ENCODE measurements at regions not wholly inside any gene's neighbourhood (a gene's known extent, or its start where the extent isn't known, plus 50 kb on each side); places are given as distances from the start of the nearest gene placed in this dataset.
"Not testable (repeated sequence)": the region's sequence is repeated elsewhere in the genome, so short reads cannot be mapped to it uniquely, and the experiment has no call there.

DNA sequence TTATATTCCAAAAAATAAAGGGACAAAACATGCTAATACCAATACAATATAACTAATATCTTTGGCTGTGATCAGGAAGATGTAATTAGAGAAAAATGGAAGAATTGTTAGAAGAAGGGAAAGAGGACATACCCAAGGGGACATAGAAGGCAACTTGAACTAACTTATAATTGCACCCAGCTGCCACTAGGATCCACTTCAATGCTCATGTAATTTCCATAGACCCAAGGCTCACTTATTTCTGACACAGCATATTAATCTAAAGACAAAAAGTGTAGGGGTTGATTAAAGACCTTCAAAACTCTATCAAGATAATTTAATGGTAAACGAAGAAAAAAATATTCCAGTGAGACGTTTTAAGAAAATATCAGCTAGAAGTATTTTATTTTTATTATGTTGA is 396.0 kb upstream of the ADGRB3 start:
- 100% methylated on average over 1 of the region's 2 CpGs; no CpG with 5 or more reads in 1 of the 2 experiments for WGBS, 2 experiments (ENCODE audit: insufficient coverage in 2 of 2)
- H3K4me1 ChIP-seq (ENCODE audit: control insufficient read depth, insufficient read depth, low read length, poor library complexity, severe bottlenecking): no peaks in the 10 kb centered on the region
- no peaks in the 10 kb centered on the region for H3K36me3 ChIP-seq (ENCODE audit: control insufficient read depth, insufficient read depth, low read length)

DNA sequence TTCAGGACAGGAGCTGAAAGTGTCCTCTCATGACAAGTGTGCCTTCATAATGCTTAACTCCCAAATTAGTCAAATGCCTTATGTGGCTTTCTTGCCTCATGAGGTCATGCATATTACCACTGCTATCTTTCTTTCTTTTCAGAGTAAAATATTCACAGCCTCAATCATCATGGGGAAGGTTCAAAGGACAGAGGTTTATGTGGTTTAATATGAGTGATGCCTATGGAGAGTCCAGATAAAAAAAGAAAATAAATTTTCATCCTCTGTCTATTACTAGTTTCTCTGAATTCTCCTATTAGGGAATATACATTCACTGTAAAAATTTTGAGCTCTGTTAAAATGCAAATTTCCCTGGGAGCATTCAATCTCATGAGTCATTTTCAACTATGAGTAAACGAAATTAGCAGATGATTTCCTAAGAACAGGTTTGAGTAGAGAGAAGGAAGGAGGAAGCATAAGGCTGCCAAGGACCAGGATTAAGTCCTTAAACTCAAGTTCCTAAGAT is 396.9 kb upstream of the ADGRB3 start:
- Histone ChIP-seq H3K36me3 (ENCODE audit: control insufficient read depth, insufficient read depth, low read length) (no peaks in the 10 kb centered on the region), H3K9me3 (ENCODE audit: control insufficient read depth, low read length) (no peaks in the 10 kb centered on the region), H3K4me1 (ENCODE audit: control insufficient read depth, insufficient read depth, low read length, poor library complexity, severe bottlenecking) (peaks cover 7% of the 10 kb centered on the region), H3K4me3 (ENCODE audit: extremely low read depth, insufficient read depth, low read length, poor library complexity, severe bottlenecking) (no peak overlapping the region), H3K27ac (ENCODE audit: low read depth, low read length, severe bottlenecking) (no peak overlapping the region)
- WGBS, 2 experiments (ENCODE audit: insufficient coverage in 2 of 2): no CpG with 5 or more reads among the region's 1 CpG

More for the DNA sequence above, 396.0 kb upstream of the ADGRB3 start:
- Histone ChIP-seq H3K27ac (ENCODE audit: low read depth, low read length, severe bottlenecking) (no peak overlapping the region), H3K9me3 (ENCODE audit: control insufficient read depth, low read length) (no peaks in the 10 kb centered on the region), H3K4me3 (ENCODE audit: extremely low read depth, insufficient read depth, low read length, poor library complexity, severe bottlenecking) (no peak overlapping the region)

DNA sequence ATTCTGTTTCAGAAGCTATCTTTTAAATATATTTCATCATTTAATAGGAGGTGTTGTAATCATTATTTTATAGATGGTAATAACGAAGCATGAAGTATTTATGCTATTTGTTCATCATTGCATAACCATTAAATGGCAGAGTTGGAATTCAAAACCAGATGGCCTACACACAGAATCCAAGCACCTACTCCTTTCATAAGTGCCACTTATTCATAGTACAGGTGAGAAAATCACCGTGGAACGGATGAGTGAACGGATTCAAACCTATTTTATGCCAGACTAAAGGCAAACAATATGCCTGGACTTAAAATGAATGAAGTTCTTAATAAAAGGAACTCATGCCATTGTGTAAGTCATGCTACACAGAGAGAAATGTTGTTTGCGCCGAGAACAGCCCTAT is 397.9 kb upstream of the ADGRB3 start:
- Histone ChIP-seq H3K9me3 (ENCODE audit: control insufficient read depth, low read length) (no peaks in the 10 kb centered on the region), H3K4me1 (ENCODE audit: control insufficient read depth, insufficient read depth, low read length, poor library complexity, severe bottlenecking) (peaks cover 7% of the 10 kb centered on the region), H3K27ac (ENCODE audit: low read depth, low read length, severe bottlenecking) (no peak overlapping the region), H3K4me3 (ENCODE audit: extremely low read depth, insufficient read depth, low read length, poor library complexity, severe bottlenecking) (no peak overlapping the region), H3K36me3 (ENCODE audit: control insufficient read depth, insufficient read depth, low read length) (no peaks in the 10 kb centered on the region)
- 60 to 72% methylated on average over 2 of the region's 6 CpGs for WGBS, 2 experiments (ENCODE audit: insufficient coverage in 2 of 2)

DNA sequence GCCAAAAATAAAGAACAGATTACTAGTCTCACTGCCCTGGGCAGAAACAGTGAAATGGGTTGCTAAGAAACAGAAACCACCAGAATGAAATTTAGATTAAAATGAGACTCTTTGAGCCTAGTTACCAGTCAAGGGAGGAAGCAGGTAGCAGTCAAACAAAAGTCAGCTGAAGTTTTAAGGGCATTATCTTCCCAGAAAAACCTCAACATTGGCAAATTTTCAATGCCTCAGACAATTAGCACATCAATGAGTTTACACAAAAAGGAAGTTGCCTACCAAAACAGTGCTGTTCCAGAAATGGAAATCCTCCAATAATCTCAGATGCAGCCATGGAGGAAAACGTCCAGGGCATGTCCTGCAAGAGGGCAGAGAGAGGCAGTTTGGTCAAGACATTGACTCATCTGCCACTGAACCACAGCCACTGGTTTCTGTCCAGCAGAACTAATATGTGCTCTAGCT is 399.7 kb upstream of the ADGRB3 start:
- Histone ChIP-seq H3K9me3 (ENCODE audit: control insufficient read depth, low read length) (no peaks in the 10 kb centered on the region), H3K27ac (ENCODE audit: low read depth, low read length, severe bottlenecking) (no peak overlapping the region), H3K36me3 (ENCODE audit: control insufficient read depth, insufficient read depth, low read length) (no peaks in the 10 kb centered on the region), H3K4me3 (ENCODE audit: extremely low read depth, insufficient read depth, low read length, poor library complexity, severe bottlenecking) (no peak overlapping the region), H3K4me1 (ENCODE audit: control insufficient read depth, insufficient read depth, low read length, poor library complexity, severe bottlenecking) (peaks cover 7% of the 10 kb centered on the region)
- WGBS, 2 experiments (ENCODE audit: insufficient coverage in 2 of 2): 50 to 78% methylated on average over 1 of the region's 1 CpG

DNA sequence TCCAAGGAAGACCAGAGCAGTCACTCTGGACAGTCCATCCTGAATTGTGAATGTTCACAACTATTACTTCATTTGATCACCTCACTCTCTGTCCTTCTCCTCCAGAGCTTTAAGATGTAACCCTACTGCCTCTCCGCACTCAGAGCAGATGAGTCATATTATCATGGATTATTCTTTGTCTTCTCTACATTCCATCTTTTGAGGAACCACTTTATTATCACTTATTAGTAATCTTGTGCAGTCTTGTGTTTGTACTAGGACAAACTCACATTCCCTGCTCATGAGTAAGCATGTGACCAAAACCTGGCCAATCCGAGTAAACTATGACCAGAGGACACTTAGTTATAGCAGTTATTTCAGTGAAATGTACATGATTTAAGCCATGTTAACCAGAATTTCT is 401.5 kb upstream of the ADGRB3 start:
- H3K4me1 ChIP-seq (ENCODE audit: control insufficient read depth, insufficient read depth, low read length, poor library complexity, severe bottlenecking): peaks cover 7% of the 10 kb centered on the region
- H3K27ac ChIP-seq (ENCODE audit: low read depth, low read length, severe bottlenecking): no peak overlapping the region
- no peaks in the 10 kb centered on the region for H3K9me3 ChIP-seq (ENCODE audit: control insufficient read depth, low read length)
- WGBS, 2 experiments (ENCODE audit: insufficient coverage in 2 of 2): 83% methylated on average over 1 of the region's 2 CpGs; no CpG with 5 or more reads in 1 of the 2 experiments
- H3K36me3 ChIP-seq (ENCODE audit: control insufficient read depth, insufficient read depth, low read length): no peaks in the 10 kb centered on the region
- H3K4me3 ChIP-seq (ENCODE audit: extremely low read depth, insufficient read depth, low read length, poor library complexity, severe bottlenecking): no peak overlapping the region

DNA sequence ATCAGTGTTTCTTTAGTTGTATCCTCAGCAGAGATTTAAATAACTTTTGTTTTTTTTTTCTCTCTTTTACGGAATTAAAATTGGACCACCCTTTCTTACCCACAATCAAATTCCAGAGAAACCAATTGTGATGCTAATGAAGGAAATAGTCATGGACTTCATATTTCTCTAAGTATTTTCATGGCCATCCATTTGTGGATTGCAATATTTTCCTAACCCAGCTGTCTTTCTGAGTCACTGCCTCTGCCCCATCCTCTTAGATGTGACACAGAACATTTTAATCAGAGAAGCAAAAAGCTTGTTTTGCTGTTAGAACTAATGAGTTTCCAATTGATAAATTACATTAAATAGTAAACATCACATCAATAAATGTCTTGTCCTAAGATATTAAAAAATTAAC is 405.5 kb upstream of the ADGRB3 start:
- no peak overlapping the region for H3K4me3 ChIP-seq (ENCODE audit: extremely low read depth, insufficient read depth, low read length, poor library complexity, severe bottlenecking)
- H3K4me1 ChIP-seq (ENCODE audit: control insufficient read depth, insufficient read depth, low read length, poor library complexity, severe bottlenecking): peaks cover 7% of the 10 kb centered on the region
- no CpG with 5 or more reads among the region's 1 CpG for WGBS, 2 experiments (ENCODE audit: insufficient coverage in 2 of 2)

DNA sequence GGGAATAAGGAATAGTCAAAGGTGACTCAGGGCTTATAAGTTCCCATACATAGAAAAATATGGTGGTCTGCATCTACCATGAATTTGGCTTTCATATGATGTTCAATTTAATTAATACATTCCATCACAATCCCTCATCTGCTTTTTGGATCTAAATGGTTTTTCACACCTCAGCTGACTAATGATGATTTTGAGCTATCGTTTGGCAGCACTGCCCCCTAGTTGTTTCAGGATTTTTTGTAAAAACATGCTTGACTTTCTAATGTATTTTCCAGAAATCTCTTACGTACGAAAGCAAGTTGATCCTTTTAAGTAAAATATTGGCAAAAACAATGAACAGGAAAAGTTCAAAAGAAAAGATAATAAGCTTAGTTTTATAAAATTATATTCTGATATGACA is 408.6 kb upstream of the ADGRB3 start:
- Histone ChIP-seq H3K9me3 (ENCODE audit: control insufficient read depth, low read length) (no peaks in the 10 kb centered on the region), H3K36me3 (ENCODE audit: control insufficient read depth, insufficient read depth, low read length) (no peaks in the 10 kb centered on the region), H3K27ac (ENCODE audit: low read depth, low read length, severe bottlenecking) (no peak overlapping the region), H3K4me3 (ENCODE audit: extremely low read depth, insufficient read depth, low read length, poor library complexity, severe bottlenecking) (no peak overlapping the region), H3K4me1 (ENCODE audit: control insufficient read depth, insufficient read depth, low read length, poor library complexity, severe bottlenecking) (no peaks in the 10 kb centered on the region)
- WGBS, 2 experiments (ENCODE audit: insufficient coverage in 2 of 2): 0% methylated on average over 1 of the region's 3 CpGs; no CpG with 5 or more reads in 1 of the 2 experiments

More for the DNA sequence above, 405.5 kb upstream of the ADGRB3 start:
- no peaks in the 10 kb centered on the region for H3K9me3 ChIP-seq (ENCODE audit: control insufficient read depth, low read length)
- no peaks in the 10 kb centered on the region for H3K36me3 ChIP-seq (ENCODE audit: control insufficient read depth, insufficient read depth, low read length)
- H3K27ac ChIP-seq (ENCODE audit: low read depth, low read length, severe bottlenecking): no peak overlapping the region

DNA sequence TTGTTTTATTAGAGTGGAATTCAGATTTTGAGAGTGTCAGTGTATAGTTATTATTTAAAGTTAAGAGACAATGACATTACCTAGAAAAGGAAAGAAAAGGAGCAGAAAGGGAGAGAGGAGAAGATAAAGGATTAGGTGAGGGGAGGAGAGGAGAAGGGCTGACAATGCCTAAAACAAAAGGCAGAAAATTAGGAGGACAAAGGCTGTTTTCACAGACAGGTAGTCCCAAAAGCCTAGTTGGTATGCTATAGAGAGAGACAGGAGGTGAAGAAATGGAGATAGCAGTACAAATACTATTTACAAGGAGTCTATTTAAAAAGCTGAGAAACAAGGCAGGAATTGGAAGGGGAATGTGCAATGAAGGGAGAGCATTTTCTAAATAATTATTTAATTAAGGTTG is 409.4 kb upstream of the ADGRB3 start:
- no peak overlapping the region for H3K4me3 ChIP-seq (ENCODE audit: extremely low read depth, insufficient read depth, low read length, poor library complexity, severe bottlenecking)
- no peaks in the 10 kb centered on the region for H3K9me3 ChIP-seq (ENCODE audit: control insufficient read depth, low read length)
- H3K4me1 ChIP-seq (ENCODE audit: control insufficient read depth, insufficient read depth, low read length, poor library complexity, severe bottlenecking): no peaks in the 10 kb centered on the region
- no peaks in the 10 kb centered on the region for H3K36me3 ChIP-seq (ENCODE audit: control insufficient read depth, insufficient read depth, low read length)
- no peak overlapping the region for H3K27ac ChIP-seq (ENCODE audit: low read depth, low read length, severe bottlenecking)

DNA sequence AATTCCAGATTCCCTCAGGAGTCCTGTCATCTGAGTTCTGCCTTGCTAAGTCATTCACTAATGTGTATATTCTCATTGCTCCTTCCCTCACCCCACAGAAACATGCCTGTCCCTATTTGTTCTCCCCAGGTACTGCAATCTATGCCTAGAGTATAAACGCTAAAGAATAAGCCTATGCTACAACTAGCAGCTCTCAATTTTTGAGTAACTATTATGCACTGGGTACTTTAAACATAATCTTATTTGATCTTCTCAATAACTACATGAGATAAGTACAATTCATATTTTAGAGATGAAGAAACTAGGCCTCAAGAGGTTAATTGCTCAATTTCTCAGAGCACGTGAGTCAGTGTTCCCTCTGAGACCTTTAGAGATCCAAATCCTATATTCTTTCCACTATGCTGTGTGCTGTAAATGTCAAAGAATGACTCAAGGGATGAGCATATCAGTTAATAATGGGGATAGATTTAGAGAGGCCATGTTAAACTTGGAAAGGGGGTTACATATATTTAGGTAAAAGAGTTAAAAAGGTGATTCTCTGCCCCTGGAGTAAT is 423.8 kb upstream of the ADGRB3 start:
- no peaks in the 10 kb centered on the region for H3K36me3 ChIP-seq (ENCODE audit: control insufficient read depth, insufficient read depth, low read length)
- no peak overlapping the region for H3K27ac ChIP-seq (ENCODE audit: low read depth, low read length, severe bottlenecking)
- H3K4me1 ChIP-seq (ENCODE audit: control insufficient read depth, insufficient read depth, low read length, poor library complexity, severe bottlenecking): no peaks in the 10 kb centered on the region
- no peak overlapping the region for H3K4me3 ChIP-seq (ENCODE audit: extremely low read depth, insufficient read depth, low read length, poor library complexity, severe bottlenecking)
- 60% methylated on average over 1 of the region's 2 CpGs; no CpG with 5 or more reads in 1 of the 2 experiments for WGBS, 2 experiments (ENCODE audit: insufficient coverage in 2 of 2)
- no peaks in the 10 kb centered on the region for H3K9me3 ChIP-seq (ENCODE audit: control insufficient read depth, low read length)

DNA sequence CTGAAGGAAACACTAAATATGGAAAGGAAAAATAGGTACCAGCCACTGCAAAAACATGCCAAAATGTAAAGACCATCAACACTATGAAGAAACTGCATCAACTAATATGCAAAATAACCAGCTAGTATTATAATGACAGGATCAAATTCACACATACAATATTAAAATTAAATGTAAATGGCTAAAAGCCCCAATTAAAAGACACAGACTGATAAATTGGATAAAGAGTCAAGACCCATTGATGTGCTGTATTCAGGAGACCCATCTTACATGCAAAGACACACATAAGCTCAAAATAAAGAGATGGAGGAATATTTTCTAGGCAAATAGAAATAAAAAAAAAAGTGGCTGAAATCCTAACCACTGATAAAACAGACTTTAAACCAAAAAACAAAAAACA is 427.5 kb upstream of the ADGRB3 start:
- not testable (repeated sequence) for H3K36me3 ChIP-seq (ENCODE audit: control insufficient read depth, insufficient read depth, low read length); H3K4me1 ChIP-seq (ENCODE audit: control insufficient read depth, insufficient read depth, low read length, poor library complexity, severe bottlenecking); H3K4me3 ChIP-seq (ENCODE audit: extremely low read depth, insufficient read depth, low read length, poor library complexity, severe bottlenecking); H3K9me3 ChIP-seq (ENCODE audit: control insufficient read depth, low read length); H3K27ac ChIP-seq (ENCODE audit: low read depth, low read length, severe bottlenecking)

DNA sequence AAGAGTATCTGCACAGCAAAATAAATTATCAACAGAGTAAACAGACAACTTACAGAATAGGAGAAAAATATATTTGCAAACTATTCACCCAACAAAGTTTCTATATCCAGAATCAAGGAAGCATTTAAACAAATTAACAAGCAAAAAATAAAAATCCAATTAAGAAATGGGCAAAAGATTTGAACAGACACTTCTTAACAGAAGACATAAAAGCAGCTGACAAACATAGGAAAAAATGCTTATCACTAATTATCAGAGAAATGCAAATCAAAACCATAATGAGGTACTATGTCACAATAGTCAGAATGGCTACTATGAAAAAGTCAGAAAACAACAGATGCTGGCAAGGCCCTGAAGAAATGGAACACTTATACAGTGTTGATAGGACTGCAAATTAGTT is 434.2 kb upstream of the ADGRB3 start:
- H3K27ac ChIP-seq (ENCODE audit: low read depth, low read length, severe bottlenecking): no peak overlapping the region
- H3K4me3 ChIP-seq (ENCODE audit: extremely low read depth, insufficient read depth, low read length, poor library complexity, severe bottlenecking): no peak overlapping the region
- H3K9me3 ChIP-seq (ENCODE audit: control insufficient read depth, low read length): no peaks in the 10 kb centered on the region
- no peaks in the 10 kb centered on the region for H3K36me3 ChIP-seq (ENCODE audit: control insufficient read depth, insufficient read depth, low read length)
- no peaks in the 10 kb centered on the region for H3K4me1 ChIP-seq (ENCODE audit: control insufficient read depth, insufficient read depth, low read length, poor library complexity, severe bottlenecking)
